ENCODE measurements at regions not wholly inside any gene's neighbourhood (a gene's known extent, or its start where the extent isn't known, plus 50 kb on each side); places are given as distances from the start of the nearest gene placed in this dataset.

- no peak for TF ChIP-seq CEBPB (IDR thresholded peaks at IDR 0.05)
- TF ChIP-seq, protein P1, sequence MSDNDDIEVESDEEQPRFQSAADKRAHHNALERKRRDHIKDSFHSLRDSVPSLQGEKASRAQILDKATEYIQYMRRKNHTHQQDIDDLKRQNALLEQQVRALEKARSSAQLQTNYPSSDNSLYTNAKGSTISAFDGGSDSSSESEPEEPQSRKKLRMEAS (IDR thresholded peaks at IDR 0.05): no peak
- TF ChIP-seq, protein P2, sequence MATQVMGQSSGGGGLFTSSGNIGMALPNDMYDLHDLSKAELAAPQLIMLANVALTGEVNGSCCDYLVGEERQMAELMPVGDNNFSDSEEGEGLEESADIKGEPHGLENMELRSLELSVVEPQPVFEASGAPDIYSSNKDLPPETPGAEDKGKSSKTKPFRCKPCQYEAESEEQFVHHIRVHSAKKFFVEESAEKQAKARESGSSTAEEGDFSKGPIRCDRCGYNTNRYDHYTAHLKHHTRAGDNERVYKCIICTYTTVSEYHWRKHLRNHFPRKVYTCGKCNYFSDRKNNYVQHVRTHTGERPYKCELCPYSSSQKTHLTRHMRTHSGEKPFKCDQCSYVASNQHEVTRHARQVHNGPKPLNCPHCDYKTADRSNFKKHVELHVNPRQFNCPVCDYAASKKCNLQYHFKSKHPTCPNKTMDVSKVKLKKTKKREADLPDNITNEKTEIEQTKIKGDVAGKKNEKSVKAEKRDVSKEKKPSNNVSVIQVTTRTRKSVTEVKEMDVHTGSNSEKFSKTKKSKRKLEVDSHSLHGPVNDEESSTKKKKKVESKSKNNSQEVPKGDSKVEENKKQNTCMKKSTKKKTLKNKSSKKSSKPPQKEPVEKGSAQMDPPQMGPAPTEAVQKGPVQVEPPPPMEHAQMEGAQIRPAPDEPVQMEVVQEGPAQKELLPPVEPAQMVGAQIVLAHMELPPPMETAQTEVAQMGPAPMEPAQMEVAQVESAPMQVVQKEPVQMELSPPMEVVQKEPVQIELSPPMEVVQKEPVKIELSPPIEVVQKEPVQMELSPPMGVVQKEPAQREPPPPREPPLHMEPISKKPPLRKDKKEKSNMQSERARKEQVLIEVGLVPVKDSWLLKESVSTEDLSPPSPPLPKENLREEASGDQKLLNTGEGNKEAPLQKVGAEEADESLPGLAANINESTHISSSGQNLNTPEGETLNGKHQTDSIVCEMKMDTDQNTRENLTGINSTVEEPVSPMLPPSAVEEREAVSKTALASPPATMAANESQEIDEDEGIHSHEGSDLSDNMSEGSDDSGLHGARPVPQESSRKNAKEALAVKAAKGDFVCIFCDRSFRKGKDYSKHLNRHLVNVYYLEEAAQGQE (IDR thresholded peaks at IDR 0.05; ENCODE audit: low read depth): no peak
These were observed 214.1 kb downstream of the COL12A1 start for GRCh38 chr6:74991573-74992332.

- TF ChIP-seq CREB1 (IDR thresholded peaks at IDR 0.05; ENCODE audit: low read depth) (no peak), FOXM1 (IDR thresholded peaks at IDR 0.05; ENCODE audit: borderline replicate concordance, low read depth) (no peak), EP300 (IDR thresholded peaks at IDR 0.05; ENCODE audit: borderline replicate concordance) (no peak), TEAD4 (IDR thresholded peaks at IDR 0.05) (no peak)
- TF ChIP-seq, protein P1 (IDR thresholded peaks at IDR 0.05): no peak
- TF ChIP-seq, protein P2 (IDR thresholded peaks at IDR 0.05; ENCODE audit: low read depth): no peak
- TF ChIP-seq, protein P3, sequence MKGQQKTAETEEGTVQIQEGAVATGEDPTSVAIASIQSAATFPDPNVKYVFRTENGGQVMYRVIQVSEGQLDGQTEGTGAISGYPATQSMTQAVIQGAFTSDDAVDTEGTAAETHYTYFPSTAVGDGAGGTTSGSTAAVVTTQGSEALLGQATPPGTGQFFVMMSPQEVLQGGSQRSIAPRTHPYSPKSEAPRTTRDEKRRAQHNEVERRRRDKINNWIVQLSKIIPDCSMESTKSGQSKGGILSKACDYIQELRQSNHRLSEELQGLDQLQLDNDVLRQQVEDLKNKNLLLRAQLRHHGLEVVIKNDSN (IDR thresholded peaks at IDR 0.05): no peak
These were observed 226.6 kb downstream of the COL12A1 start for GRCh38 chr6:74979065-74979766.

DNA sequence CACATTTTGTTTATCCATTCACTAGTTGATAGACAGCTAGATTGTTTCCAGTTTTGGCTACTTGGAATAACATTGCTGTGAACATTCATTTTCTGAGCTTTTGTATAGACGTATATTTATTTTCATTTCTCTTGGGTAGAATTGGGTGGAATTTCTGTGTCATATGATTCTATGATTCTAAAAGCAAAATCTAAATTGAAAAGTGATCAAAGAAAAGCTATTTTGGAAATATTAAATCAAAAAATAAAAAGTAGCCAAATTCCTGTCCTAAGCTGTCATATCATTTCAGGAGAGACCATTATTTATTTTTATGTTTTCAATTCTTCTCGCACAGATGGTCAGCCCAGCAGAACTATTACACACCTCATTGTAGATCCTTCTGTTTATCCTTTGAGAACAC, 229.2 kb downstream of the COL12A1 start:
- no peak for TF ChIP-seq FOXM1 (IDR thresholded peaks at IDR 0.05; ENCODE audit: borderline replicate concordance, low read depth)
- TF ChIP-seq YY1 (IDR thresholded peaks at IDR 0.05; ENCODE audit: low read depth): no peak
- TF ChIP-seq, protein P3 (IDR thresholded peaks at IDR 0.05): no peak
- TF ChIP-seq, protein P2 (IDR thresholded peaks at IDR 0.05; ENCODE audit: low read depth): no peak
- TF ChIP-seq ZBTB7A (IDR thresholded peaks at IDR 0.05; ENCODE audit: low read depth): no peak
- no peak for TF ChIP-seq CREB1 (IDR thresholded peaks at IDR 0.05; ENCODE audit: low read depth)
- no peak for TF ChIP-seq EGR1 (IDR thresholded peaks at IDR 0.05)
- no peak for TF ChIP-seq CEBPB (IDR thresholded peaks at IDR 0.05)
- TF ChIP-seq NFIC (IDR thresholded peaks at IDR 0.05): no peak
- no peak for TF ChIP-seq EP300 (IDR thresholded peaks at IDR 0.05; ENCODE audit: borderline replicate concordance)
- no peak for TF ChIP-seq TAF1 (IDR thresholded peaks at IDR 0.05; ENCODE audit: low read depth)
- TF ChIP-seq, protein P1 (IDR thresholded peaks at IDR 0.05): no peak
- TF ChIP-seq TEAD4 (IDR thresholded peaks at IDR 0.05): no peak
- no peak for TF ChIP-seq TCF12 (IDR thresholded peaks at IDR 0.05; ENCODE audit: low read depth)
- TF ChIP-seq RAD21 (IDR thresholded peaks at IDR 0.05; ENCODE audit: low read depth): no peak

GRCh38 chr6:74976026-74976425, 229.8 kb downstream of the COL12A1 start:
- TF ChIP-seq EGR1 (IDR thresholded peaks at IDR 0.05): no peak
- no peak for TF ChIP-seq FOXM1 (IDR thresholded peaks at IDR 0.05; ENCODE audit: borderline replicate concordance, low read depth)
- no peak for TF ChIP-seq YY1 (IDR thresholded peaks at IDR 0.05; ENCODE audit: low read depth)
- TF ChIP-seq ZBTB7A (IDR thresholded peaks at IDR 0.05; ENCODE audit: low read depth): no peak
- no peak for TF ChIP-seq CREB1 (IDR thresholded peaks at IDR 0.05; ENCODE audit: low read depth)
- no peak for TF ChIP-seq CEBPB (IDR thresholded peaks at IDR 0.05)
- no peak for TF ChIP-seq TCF12 (IDR thresholded peaks at IDR 0.05; ENCODE audit: low read depth)
- TF ChIP-seq, protein P2 (IDR thresholded peaks at IDR 0.05; ENCODE audit: low read depth): no peak
- no peak for TF ChIP-seq EP300 (IDR thresholded peaks at IDR 0.05; ENCODE audit: borderline replicate concordance)
- no peak for TF ChIP-seq NFIC (IDR thresholded peaks at IDR 0.05)
- TF ChIP-seq, protein P1 (IDR thresholded peaks at IDR 0.05): no peak
- TF ChIP-seq, protein P3 (IDR thresholded peaks at IDR 0.05): no peak

Data from Ishikawa (cell line).